ENCODE measurements at regions not wholly inside any gene's neighbourhood (a gene's known extent, or its start where the extent isn't known, plus 50 kb on each side); places are given as distances from the start of the nearest gene placed in this dataset.
A peak's percentile ranks its signal among the peaks of the same experiment; 100 is the strongest.

- intact Hi-C loops (cut with micrococcal nuclease): no loop called here
- ChIA-PET CTCF (no interaction called here), POLR2A (no interaction called here)
- Mint-ChIP-seq H3K9me3 (ENCODE audit: unreplicated experiment) (no peaks in the 10 kb centered on the region), H3K27me3 (ENCODE audit: insufficient read depth, unreplicated experiment) (no peaks in the 10 kb centered on the region), H3K4me1 (ENCODE audit: insufficient read depth, unreplicated experiment) (peaks cover 24% of the 10 kb centered on the region), H3K4me3 (ENCODE audit: unreplicated experiment) (no peak overlapping the region), H3K36me3 (ENCODE audit: insufficient read depth, unreplicated experiment) (peaks cover 6% of the 10 kb centered on the region), H3K27ac (ENCODE audit: low read depth, unreplicated experiment) (no peak overlapping the region)
- DNase-seq (ENCODE audit: unreplicated experiment): no peak
- BruUV-seq (replicated peaks): no TSS peak
- TF ChIP-seq CTCF (IDR thresholded peaks at IDR 0.05; ENCODE audit: unreplicated experiment): no peak
Observed at GRCh38 chr15:94740469-94740868, 509.1 kb downstream of the MCTP2 start.

- H3K4me3 Mint-ChIP-seq (ENCODE audit: unreplicated experiment): peak overlapping the region; percentile 33
- H3K4me1 Mint-ChIP-seq (ENCODE audit: insufficient read depth, unreplicated experiment): peaks cover 29% of the 10 kb centered on the region
- no TSS peak for BruUV-seq (replicated peaks)
- DNase-seq (ENCODE audit: unreplicated experiment): peak; percentile 73
- H3K27me3 Mint-ChIP-seq (ENCODE audit: insufficient read depth, unreplicated experiment): no peaks in the 10 kb centered on the region
- CTCF ChIA-PET: interaction anchor here (1.1 kb wide), 3 partner anchors 64 to 281 kb away, joined by 3 read pairs; no protein-coding TSS in a partner anchor
- TF ChIP-seq CTCF (IDR thresholded peaks at IDR 0.05; ENCODE audit: unreplicated experiment): no peak
- H3K9me3 Mint-ChIP-seq (ENCODE audit: unreplicated experiment): no peaks in the 10 kb centered on the region
- peaks cover 6% of the 10 kb centered on the region for H3K36me3 Mint-ChIP-seq (ENCODE audit: insufficient read depth, unreplicated experiment)
- POLR2A ChIA-PET: interaction anchor here (0.7 to 2.1 kb wide), 4 partner anchors 19 to 69 kb away, joined by 3 to 7 read pairs (median 6); no protein-coding TSS in a partner anchor
- intact Hi-C loops (cut with micrococcal nuclease): no loop called here
- H3K27ac Mint-ChIP-seq (ENCODE audit: low read depth, unreplicated experiment): peak overlapping the region; percentile 61
Observed at GRCh38 chr15:94743668-94744067, 512.3 kb downstream of the MCTP2 start.

- POLR2A ChIA-PET: interaction anchor here (0.9 to 2.1 kb wide), 3 partner anchors 20 to 70 kb away, joined by 3 to 7 read pairs (median 7); no protein-coding TSS in a partner anchor
- TF ChIP-seq CTCF (IDR thresholded peaks at IDR 0.05; ENCODE audit: unreplicated experiment): no peak
- no TSS peak for BruUV-seq (replicated peaks)
Observed at GRCh38 chr15:94744080-94744793, 512.9 kb downstream of the MCTP2 start.

GRCh38 chr15:94745371-94745770 is 514.0 kb downstream of the MCTP2 start:
- Mint-ChIP-seq H3K27me3 (ENCODE audit: insufficient read depth, unreplicated experiment) (no peaks in the 10 kb centered on the region), H3K36me3 (ENCODE audit: insufficient read depth, unreplicated experiment) (peaks cover 6% of the 10 kb centered on the region), H3K4me1 (ENCODE audit: insufficient read depth, unreplicated experiment) (peaks cover 29% of the 10 kb centered on the region), H3K9me3 (ENCODE audit: unreplicated experiment) (no peaks in the 10 kb centered on the region), H3K4me3 (ENCODE audit: unreplicated experiment) (no peak overlapping the region), H3K27ac (ENCODE audit: low read depth, unreplicated experiment) (no peak overlapping the region)
- ChIA-PET CTCF (no interaction called here), POLR2A (interaction anchor here (0.6 kb wide), 1 partner anchor 428 kb away, joined by 3 read pairs; no protein-coding TSS in a partner anchor)
- no TSS peak for BruUV-seq (replicated peaks)
- intact Hi-C loops (cut with micrococcal nuclease): no loop called here
- TF ChIP-seq CTCF (IDR thresholded peaks at IDR 0.05; ENCODE audit: unreplicated experiment): no peak
- DNase-seq (ENCODE audit: unreplicated experiment): peak; percentile 17

More at GRCh38 chr15:94744080-94744793, 512.9 kb downstream of the MCTP2 start:
- CTCF ChIA-PET: interaction anchor here (0.6 to 1.1 kb wide), 4 partner anchors 35 to 280 kb away, joined by 3 to 4 read pairs (median 3); no protein-coding TSS in a partner anchor
- Mint-ChIP-seq H3K4me3 (ENCODE audit: unreplicated experiment) (peak overlapping the region; percentile 33), H3K27ac (ENCODE audit: low read depth, unreplicated experiment) (peak overlapping the region; percentile 61), H3K27me3 (ENCODE audit: insufficient read depth, unreplicated experiment) (no peaks in the 10 kb centered on the region), H3K4me1 (ENCODE audit: insufficient read depth, unreplicated experiment) (peaks cover 29% of the 10 kb centered on the region), H3K36me3 (ENCODE audit: insufficient read depth, unreplicated experiment) (peaks cover 6% of the 10 kb centered on the region), H3K9me3 (ENCODE audit: unreplicated experiment) (no peaks in the 10 kb centered on the region)
- intact Hi-C loops (cut with micrococcal nuclease): no loop called here
- no peak for DNase-seq (ENCODE audit: unreplicated experiment)

All from MCF 10A (cell line).